GM12878 (cell line): ENCODE measurements at regions not wholly inside any gene's neighbourhood (a gene's known extent, or its start where the extent isn't known, plus 50 kb on each side); places are given as distances from the start of the nearest gene placed in this dataset.

ENCODE experiments used
- ATAC-seq: fragments of 200-7000 bp; cut with Tn5 transposase; 3 replicates; pipeline ENCODE4 v1.9.1; 2020; ENCODE audit warnings: mild to moderate bottlenecking, moderate library complexity
- BruUV-seq: library from RNA; stranded (reverse); fragments of 400-500 nt; replicated peaks from 2 replicates; lab custom pipeline; 2021; lab: Mats Ljungman, UMichigan
- CTCF ChIA-PET: fragments of 300-600 bp; sonication (Branson Sonifier 250); formaldehyde crosslinking; extraction: SDS; loops from one replicate; lab custom pipeline; 2021; ENCODE audit warnings: inconsistent platforms; lab: Yijun Ruan, JAX
- POLR2A ChIA-PET: fragments of 350-600 bp; formaldehyde crosslinking; extraction: SDS; loops from one replicate; lab custom pipeline; 2021; ENCODE audit warnings: inconsistent platforms; lab: Charles Lee
- RAD21 ChIA-PET: fragments of 300-600 bp; sonication (Branson Sonifier 250); formaldehyde crosslinking; loops from one replicate; lab custom pipeline; 2023; ENCODE audit warnings: antibody characterized with exemption; ENCODE audit not compliant: unreplicated experiment; lab: Charles Lee
- SMC1A ChIA-PET: fragments of 300-600 bp; sonication (Branson Sonifier 250); formaldehyde crosslinking; loops from one replicate; lab custom pipeline; 2023; ENCODE audit not compliant: unreplicated experiment, uncharacterized antibody; lab: Charles Lee
- DNase-seq: peaks from one replicate; pipeline ENCODE4 v3.0.0-alpha.2; 2011; ENCODE audit warnings: low read depth, low spot score
- FAIRE-seq: peaks from 3 replicates; lab custom pipeline; 2011; peaks lifted over from hg19 to GRCh38; lab: Jason Lieb, UNC
- H2AFZ ChIP-seq: 2 replicates; pipeline ENCODE4 v1.6.0; 2011; ENCODE audit warnings: low read depth, low read length, control low read depth; ENCODE audit not compliant: control insufficient read depth
- H3K27ac ChIP-seq: 2 replicates; pipeline ENCODE4 v1.5.1; 2011; ENCODE audit warnings: control low read depth; ENCODE audit not compliant: control insufficient read depth, insufficient read depth
- H3K27me3 ChIP-seq, 2 experiments: replicated peaks in 1 of 2; 2 replicates each; pipeline versions ENCODE4 v1.6.0 to v1.6.1; 2011; ENCODE audit warnings: low read length in 1 of 2; ENCODE audit not compliant: control insufficient read depth in 2 of 2, insufficient read depth in 2 of 2
- H3K36me3 ChIP-seq, 2 experiments: 2 replicates each; pipeline ENCODE4 v1.5.1; 2011; ENCODE audit warnings: low read length in 1 of 2; ENCODE audit not compliant: control insufficient read depth in 2 of 2, insufficient read depth in 2 of 2
- H3K4me1 ChIP-seq: 2 replicates; pipeline ENCODE4 v1.6.1; 2011; ENCODE audit warnings: mild to moderate bottlenecking, low read length, moderate library complexity, mixed read lengths; ENCODE audit not compliant: control insufficient read depth, insufficient read depth
- H3K4me2 ChIP-seq: 2 replicates; pipeline ENCODE4 v1.6.0; 2011; ENCODE audit warnings: control low read depth; ENCODE audit not compliant: control insufficient read depth, insufficient read depth
- H3K4me3 ChIP-seq: fragments of 200-600 bp; sonication (generic); 2 replicates; pipeline ENCODE4 v1.5.1; 2016
- H3K79me2 ChIP-seq: 2 replicates; pipeline ENCODE4 v1.6.0; 2011; ENCODE audit warnings: low read length; ENCODE audit not compliant: control insufficient read depth, insufficient read depth
- H3K9ac ChIP-seq: 2 replicates; pipeline ENCODE4 v1.8.0; 2011; ENCODE audit warnings: low read length, control low read depth, mixed read lengths; ENCODE audit not compliant: control insufficient read depth, insufficient read depth
- H3K9me3 ChIP-seq: replicated peaks from 3 replicates; pipeline ENCODE4 v1.5.1; 2011; ENCODE audit warnings: mild to moderate bottlenecking, low read length; ENCODE audit not compliant: control insufficient read depth, insufficient read depth
- H4K20me1 ChIP-seq: 2 replicates; pipeline ENCODE4 v1.6.0; 2011; ENCODE audit not compliant: control insufficient read depth, insufficient read depth
- CBFB ChIP-seq: IDR thresholded peaks from 2 replicates; pipeline ENCODE4 v1.6.1; 2016; ENCODE audit warnings: antibody characterized with exemption, low read depth
- CEBPB ChIP-seq, 2 experiments: fragments of 150-350 bp in 1 of 2; IDR thresholded peaks; 2 replicates each; pipeline ENCODE4 v1.6.1; 2012 to 2014; ENCODE audit warnings: low read depth in 2 of 2, low read length in 2 of 2, borderline replicate concordance in 1 of 2, inconsistent platforms in 1 of 2
- GABPA ChIP-seq: IDR thresholded peaks from 2 replicates; pipeline ENCODE4 v1.6.1; 2014; ENCODE audit warnings: antibody characterized with exemption, low read depth, mild to moderate bottlenecking, inconsistent platforms
- HCFC1 ChIP-seq: fragments of 150-350 bp; IDR thresholded peaks from 2 replicates; pipeline ENCODE4 v1.6.1; 2014; ENCODE audit warnings: low read length
- NFYA ChIP-seq: IDR thresholded peaks from 2 replicates; pipeline ENCODE4 v1.6.1; 2011; ENCODE audit warnings: low read depth, mild to moderate bottlenecking, low read length, improper control_type of control experiment, borderline replicate concordance
- RAD51 ChIP-seq: fragments of 450-650 bp; IDR thresholded peaks from 2 replicates; pipeline ENCODE4 v1.6.1; 2016; ENCODE audit warnings: moderate library complexity, mild to moderate bottlenecking, inconsistent platforms
- SP1 ChIP-seq: IDR thresholded peaks from one replicate; pipeline ENCODE4 v1.6.1; 2011; ENCODE audit warnings: low read depth, low read length
- SREBF1 ChIP-seq: IDR thresholded peaks from 2 replicates; pipeline ENCODE4 v1.6.1; 2012; ENCODE audit warnings: mild to moderate bottlenecking, low read length
- TCF12 ChIP-seq: IDR thresholded peaks from 2 replicates; pipeline ENCODE4 v1.6.1; 2011; ENCODE audit warnings: low read depth, mild to moderate bottlenecking, low read length
- YY1 ChIP-seq: IDR thresholded peaks from 2 replicates; pipeline ENCODE4 v1.6.1; 2011; ENCODE audit warnings: low read depth, mild to moderate bottlenecking, low read length
- WGBS: methylation state at CpG from one replicate; pipeline ENCODE4 v1.1.6; 2016; ENCODE audit warnings: low lambda C conversion rate; ENCODE audit not compliant: insufficient replicate concordance, insufficient coverage; ENCODE audit errors: missing lambda C conversion rate; 5-methylcytosine and 5-hydroxymethylcytosine counted together
- in situ Hi-C: fragments of 300-500 bp; cut with MboI; formaldehyde crosslinking; loops from 9 replicates; pipeline ENCODE4 v1.14.3; 2018; ENCODE audit warnings: mixed read lengths
- intact Hi-C: fragments of 100-400 bp; cut with micrococcal nuclease; formaldehyde crosslinking; loops from one replicate; pipeline ENCODE4 v1.14.2; 2022; ENCODE audit not compliant: unreplicated experiment
- TF ChIP-seq, protein P1 (sequence below): fragments of 450-650 bp; IDR thresholded peaks from 2 replicates; pipeline ENCODE4 v1.6.1; 2017; ENCODE audit warnings: mild to moderate bottlenecking, low read depth, inconsistent platforms; ENCODE audit not compliant: poor library complexity, severe bottlenecking
- TF ChIP-seq, protein P2 (sequence below): IDR thresholded peaks from 2 replicates; pipeline ENCODE4 v1.6.1; 2012; ENCODE audit warnings: low read depth, low read length, improper control_type of control experiment

DNA sequence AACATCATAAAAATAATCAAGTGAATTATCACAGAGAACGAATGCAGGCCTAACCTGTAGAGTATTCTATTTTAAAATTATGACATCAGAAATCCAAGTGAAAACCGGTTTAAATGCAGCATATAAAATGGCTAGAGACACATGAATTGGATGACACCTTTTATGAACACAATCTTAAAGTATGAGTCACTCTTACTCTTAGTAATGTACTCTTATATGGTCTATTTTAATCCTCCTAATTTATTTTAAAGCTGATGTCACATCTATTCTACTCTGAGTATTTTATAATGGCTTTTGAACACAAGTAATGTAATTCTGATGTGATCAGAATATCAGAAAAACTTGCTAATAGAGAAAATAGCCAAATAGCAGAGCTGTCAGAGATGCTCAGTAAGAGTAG lies 161.4 kb upstream of the RADX start:
- intact Hi-C loops (no loop called here), in situ Hi-C loops (no loop called here)
- Histone ChIP-seq H4K20me1 (no peaks in the 10 kb centered on the region), H3K4me2 (no peak overlapping the region), H3K9ac (no peak overlapping the region), H3K4me3 (no peak overlapping the region), H2AFZ (no peak overlapping the region), H3K27ac (no peak overlapping the region), H3K79me2 (no peaks in the 10 kb centered on the region), H3K36me3 (no peaks in the 10 kb centered on the region), H3K27me3 (no peaks in the 10 kb centered on the region), H3K9me3 (no peaks in the 10 kb centered on the region), H3K4me1 (no peaks in the 10 kb centered on the region)
- no peak for TF ChIP-seq YY1
- TF ChIP-seq RAD51, result no peak
- no peak for TF ChIP-seq TCF12
- TF ChIP-seq, protein P1, sequence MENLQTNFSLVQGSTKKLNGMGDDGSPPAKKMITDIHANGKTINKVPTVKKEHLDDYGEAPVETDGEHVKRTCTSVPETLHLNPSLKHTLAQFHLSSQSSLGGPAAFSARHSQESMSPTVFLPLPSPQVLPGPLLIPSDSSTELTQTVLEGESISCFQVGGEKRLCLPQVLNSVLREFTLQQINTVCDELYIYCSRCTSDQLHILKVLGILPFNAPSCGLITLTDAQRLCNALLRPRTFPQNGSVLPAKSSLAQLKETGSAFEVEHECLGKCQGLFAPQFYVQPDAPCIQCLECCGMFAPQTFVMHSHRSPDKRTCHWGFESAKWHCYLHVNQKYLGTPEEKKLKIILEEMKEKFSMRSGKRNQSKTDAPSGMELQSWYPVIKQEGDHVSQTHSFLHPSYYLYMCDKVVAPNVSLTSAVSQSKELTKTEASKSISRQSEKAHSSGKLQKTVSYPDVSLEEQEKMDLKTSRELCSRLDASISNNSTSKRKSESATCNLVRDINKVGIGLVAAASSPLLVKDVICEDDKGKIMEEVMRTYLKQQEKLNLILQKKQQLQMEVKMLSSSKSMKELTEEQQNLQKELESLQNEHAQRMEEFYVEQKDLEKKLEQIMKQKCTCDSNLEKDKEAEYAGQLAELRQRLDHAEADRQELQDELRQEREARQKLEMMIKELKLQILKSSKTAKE, result no peak
- TF ChIP-seq, protein P2, sequence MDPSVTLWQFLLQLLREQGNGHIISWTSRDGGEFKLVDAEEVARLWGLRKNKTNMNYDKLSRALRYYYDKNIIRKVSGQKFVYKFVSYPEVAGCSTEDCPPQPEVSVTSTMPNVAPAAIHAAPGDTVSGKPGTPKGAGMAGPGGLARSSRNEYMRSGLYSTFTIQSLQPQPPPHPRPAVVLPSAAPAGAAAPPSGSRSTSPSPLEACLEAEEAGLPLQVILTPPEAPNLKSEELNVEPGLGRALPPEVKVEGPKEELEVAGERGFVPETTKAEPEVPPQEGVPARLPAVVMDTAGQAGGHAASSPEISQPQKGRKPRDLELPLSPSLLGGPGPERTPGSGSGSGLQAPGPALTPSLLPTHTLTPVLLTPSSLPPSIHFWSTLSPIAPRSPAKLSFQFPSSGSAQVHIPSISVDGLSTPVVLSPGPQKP, result no peak
- TF ChIP-seq SREBF1, result no peak
- TF ChIP-seq SP1, result no peak
- no peak for TF ChIP-seq GABPA
- TF ChIP-seq HCFC1, result no peak
- TF ChIP-seq CEBPB (IDR thresholded peaks at IDR 0.05; ENCODE audit: borderline replicate concordance in 1 of 2, low read depth in 2 of 2, low read length in 2 of 2), result no peak
- no peak for TF ChIP-seq CBFB
- TF ChIP-seq NFYA, result no peak
- WGBS, result 10% methylated on average over 2 of the region's 2 CpGs
- ChIA-PET RAD21 (interaction anchor here (0.7 kb wide), 1 partner anchor 473 kb away, joined by 3 read pairs; no protein-coding TSS in a partner anchor), CTCF (no interaction called here), SMC1A (no interaction called here), POLR2A (no interaction called here)
- BruUV-seq, result no TSS peak
- DNase-seq, result no peak
- ATAC-seq, result no peak
- FAIRE-seq, result no peak
